HL-60 (cell line): ENCODE measurements at regions not wholly inside any gene's neighbourhood (a gene's known extent, or its start where the extent isn't known, plus 50 kb on each side); places are given as distances from the start of the nearest gene placed in this dataset.

Experiments used
- DNase-seq, 2 experiments: peaks; one replicate each; pipeline ENCODE4 v3.0.0-alpha.2; 2010 to 2020; ENCODE audit warnings: low read depth in 1 of 2, low spot score in 1 of 2
- H3K27ac ChIP-seq: fragments of 250-450 bp; sonication (Bioruptor Pico); replicated peaks from 2 replicates; pipeline ENCODE4 v1.5.1; 2020; ENCODE audit warnings: mild to moderate bottlenecking, moderate library complexity
- H3K27me3 ChIP-seq: fragments of 250-450 bp; sonication (Bioruptor Pico); 2 replicates; pipeline ENCODE4 v1.5.1; 2021; ENCODE audit warnings: mild to moderate bottlenecking, moderate library complexity; ENCODE audit not compliant: insufficient read depth, poor library complexity, severe bottlenecking
- H3K4me3 ChIP-seq: replicated peaks from 2 replicates; pipeline ENCODE4 v1.5.1; 2011; ENCODE audit warnings: mild to moderate bottlenecking, control low read depth, low read length; ENCODE audit not compliant: insufficient read depth
- CTCF ChIP-seq: IDR thresholded peaks from one replicate; pipeline ENCODE4 v1.5.1; 2011; ENCODE audit warnings: low read length, control low read depth, inconsistent platforms; ENCODE audit not compliant: insufficient read depth
- GABPA ChIP-seq: IDR thresholded peaks from 2 replicates; pipeline ENCODE4 v1.6.1; 2012; ENCODE audit warnings: low read depth
- POLR2AphosphoS5 ChIP-seq: IDR thresholded peaks from 2 replicates; pipeline ENCODE4 v1.6.1; 2012; ENCODE audit warnings: low read depth
- REST ChIP-seq: IDR thresholded peaks from 2 replicates; pipeline ENCODE4 v1.6.1; 2012; ENCODE audit warnings: low read depth; ENCODE audit not compliant: insufficient replicate concordance
- SPI1 ChIP-seq: IDR thresholded peaks from 2 replicates; pipeline ENCODE4 v1.6.1; 2012; ENCODE audit warnings: low read depth, mild to moderate bottlenecking, borderline replicate concordance

GRCh38 chr7:52482076-52482475 is 553.4 kb upstream of the POM121L12 start:
- TF ChIP-seq CTCF, result no peak
- no peak for TF ChIP-seq SPI1
- no peak for TF ChIP-seq GABPA
- TF ChIP-seq POLR2AphosphoS5, result no peak
- TF ChIP-seq REST, result no peak
- Histone ChIP-seq H3K27ac (no peak overlapping the region), H3K4me3 (no peak overlapping the region), H3K27me3 (no peaks in the 10 kb centered on the region)
- no peak for DNase-seq

GRCh38 chr7:52481571-52481970 is 553.9 kb upstream of the POM121L12 start:
- no peak overlapping the region for H3K27ac ChIP-seq
- no peak overlapping the region for H3K4me3 ChIP-seq
- DNase-seq, result no peak
- no peak for TF ChIP-seq REST
- no peak for TF ChIP-seq CTCF
- TF ChIP-seq GABPA, result no peak
- TF ChIP-seq POLR2AphosphoS5, result no peak
- TF ChIP-seq SPI1, result no peak
- H3K27me3 ChIP-seq, result no peaks in the 10 kb centered on the region

GRCh38 chr7:52479990-52480389 is 555.4 kb upstream of the POM121L12 start:
- no peaks in the 10 kb centered on the region for H3K27me3 ChIP-seq
- TF ChIP-seq CTCF (no peak), POLR2AphosphoS5 (no peak), SPI1 (no peak), GABPA (no peak), REST (no peak)
- H3K27ac ChIP-seq, result no peak overlapping the region
- H3K4me3 ChIP-seq, result no peak overlapping the region
- no peak for DNase-seq
